Hematopoietic multipotent progenitor cell treated with erythropoietin and hydrocortisone succinate and interleukin-3 and kit ligand, for 8 days (in vitro differentiated cells): ENCODE measurements at regions not wholly inside any gene's neighbourhood (a gene's known extent, or its start where the extent isn't known, plus 50 kb on each side); places are given as distances from the start of the nearest gene placed in this dataset.

ENCODE experiments used
- DNase-seq: peaks from one replicate; pipeline ENCODE4 v3.0.0-alpha.2; 2015

GRCh38 chr5:87499478-87500410, 87.0 kb upstream of the CCNH start:
- no peak for DNase-seq
